ENCODE measurements at regions not wholly inside any gene's neighbourhood (a gene's known extent, or its start where the extent isn't known, plus 50 kb on each side); places are given as distances from the start of the nearest gene placed in this dataset.

DNA sequence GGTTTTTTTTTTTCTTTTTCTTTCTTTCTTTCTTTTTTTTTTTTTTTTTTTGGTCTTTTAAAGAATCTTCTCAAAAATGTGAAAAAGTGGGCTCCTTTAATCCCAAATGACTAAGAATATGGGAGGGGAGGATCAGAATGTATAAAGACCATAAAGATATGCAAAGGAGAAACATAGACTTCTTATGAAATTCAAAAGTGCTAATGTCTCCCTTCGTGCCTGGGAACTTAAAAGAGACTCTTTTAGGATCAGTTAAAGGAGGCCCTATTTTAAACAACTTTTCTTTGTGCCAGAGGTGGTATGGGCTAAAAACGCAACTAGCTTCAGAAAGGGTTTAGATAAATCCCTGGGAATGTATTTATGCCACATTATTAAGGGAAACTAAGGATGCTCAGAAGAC is 54.2 kb upstream of the KAZN start:
- no peak for DNase-seq

DNA sequence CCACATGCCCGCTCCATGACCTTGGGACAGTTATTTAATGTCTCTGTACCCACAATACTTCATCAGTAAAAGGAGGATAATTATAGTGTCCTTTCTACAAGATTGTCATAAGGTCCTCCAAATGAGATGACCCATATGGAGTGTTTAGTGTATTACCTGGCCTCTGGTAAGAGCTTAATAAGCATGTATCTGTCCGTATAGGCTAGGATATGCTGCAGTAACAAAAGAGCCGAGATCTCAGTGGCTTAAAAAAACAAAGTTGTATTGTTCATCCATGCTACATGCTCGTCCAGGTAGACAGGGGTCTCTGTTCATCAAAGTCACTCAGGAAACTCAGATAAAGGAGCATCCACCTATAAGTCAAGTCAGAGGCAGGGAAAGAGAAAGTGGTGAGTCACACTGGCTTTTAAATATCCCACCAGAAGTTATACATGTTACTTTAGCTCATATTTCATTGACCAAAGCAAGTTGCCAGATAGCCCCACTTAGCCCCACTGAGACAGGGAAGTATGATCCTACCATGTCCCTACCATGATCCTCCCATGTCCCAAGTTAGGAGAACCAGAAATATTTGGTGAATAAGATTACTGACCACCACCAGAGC is 53.0 kb upstream of the KAZN start:
- DNase-seq: no peak

DNA sequence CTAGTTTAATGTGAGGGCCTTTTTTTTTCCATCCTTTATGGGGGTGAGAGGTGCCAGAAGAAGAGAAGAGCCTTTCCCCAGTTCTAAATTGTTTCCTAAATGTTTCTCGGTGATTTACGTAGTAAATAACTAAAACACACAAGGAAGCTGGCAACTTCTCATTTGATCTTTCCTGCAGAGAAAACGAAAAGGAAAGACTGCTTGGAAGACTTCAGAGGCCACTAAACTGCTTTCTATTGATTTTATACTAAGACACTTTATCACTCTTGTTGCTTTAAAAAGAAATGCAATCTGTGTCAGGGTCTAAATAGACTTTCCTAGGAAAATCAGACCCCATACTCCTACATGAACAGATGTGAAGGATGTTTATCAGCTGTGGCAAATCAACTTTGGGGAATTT is 52.1 kb upstream of the KAZN start:
- DNase-seq: no peak
